GM12872 (cell line): ENCODE measurements at regions not wholly inside any gene's neighbourhood (a gene's known extent, or its start where the extent isn't known, plus 50 kb on each side); places are given as distances from the start of the nearest gene placed in this dataset.

ENCODE experiments used
- CTCF ChIP-seq: IDR thresholded peaks from 3 replicates; pipeline ENCODE4 v1.5.1; 2011; ENCODE audit warnings: low read depth, mild to moderate bottlenecking, low read length, moderate library complexity; ENCODE audit not compliant: insufficient read depth

- no peak for TF ChIP-seq CTCF
Measured at GRCh38 chr2:239862613-239863012, 162.5 kb downstream of the NDUFA10 start.

GRCh38 chr2:239858179-239858578, 167.0 kb downstream of the NDUFA10 start:
- TF ChIP-seq CTCF = no peak

GRCh38 chr2:239857591-239857990, 167.6 kb downstream of the NDUFA10 start:
- no peak for TF ChIP-seq CTCF

GRCh38 chr2:239856620-239857285, 168.4 kb downstream of the NDUFA10 start:
- TF ChIP-seq CTCF = no peak; the same call in 2 of the 3 replicates

GRCh38 chr2:239855863-239856587, 169.1 kb downstream of the NDUFA10 start:
- TF ChIP-seq CTCF = no peak

- TF ChIP-seq CTCF = no peak
Measured at GRCh38 chr2:239854596-239854995, 170.5 kb downstream of the NDUFA10 start.

GRCh38 chr2:239853706-239854327, 171.3 kb downstream of the NDUFA10 start:
- no peak for TF ChIP-seq CTCF
